Nephron progenitor cell (in vitro differentiated cells): ENCODE measurements at regions not wholly inside any gene's neighbourhood (a gene's known extent, or its start where the extent isn't known, plus 50 kb on each side); places are given as distances from the start of the nearest gene placed in this dataset.

ENCODE experiments used
- DNase-seq: peaks from one replicate; pipeline ENCODE4 v3.0.0; 2021
- H3K27ac Mint-ChIP-seq: 2 replicates; pipeline ENCODE4 v1.8.0; 2021; ENCODE audit warnings: mild to moderate bottlenecking, moderate library complexity, mixed read lengths
- H3K27me3 Mint-ChIP-seq: 2 replicates; pipeline ENCODE4 v1.8.0; 2021; ENCODE audit warnings: mild to moderate bottlenecking, low read depth, mixed read lengths; ENCODE audit not compliant: poor library complexity
- H3K36me3 Mint-ChIP-seq: 2 replicates; pipeline ENCODE4 v1.8.0; 2021; ENCODE audit warnings: low read depth, mixed read lengths
- H3K4me1 Mint-ChIP-seq: 2 replicates; pipeline ENCODE4 v1.8.0; 2021; ENCODE audit warnings: mixed read lengths
- H3K4me3 Mint-ChIP-seq: 2 replicates; pipeline ENCODE4 v1.8.0; 2021; ENCODE audit warnings: mild to moderate bottlenecking, moderate library complexity, mixed read lengths
- H3K9me3 Mint-ChIP-seq: 2 replicates; pipeline ENCODE4 v1.8.0; 2021; ENCODE audit warnings: mild to moderate bottlenecking, moderate library complexity, mixed read lengths
- TF ChIP-seq, protein P1 (sequence below): fragments of 200-600 bp; sonication (generic); IDR thresholded peaks from 2 replicates; pipeline ENCODE4 v1.5.0; 2021; ENCODE audit warnings: antibody characterized with exemption

DNA sequence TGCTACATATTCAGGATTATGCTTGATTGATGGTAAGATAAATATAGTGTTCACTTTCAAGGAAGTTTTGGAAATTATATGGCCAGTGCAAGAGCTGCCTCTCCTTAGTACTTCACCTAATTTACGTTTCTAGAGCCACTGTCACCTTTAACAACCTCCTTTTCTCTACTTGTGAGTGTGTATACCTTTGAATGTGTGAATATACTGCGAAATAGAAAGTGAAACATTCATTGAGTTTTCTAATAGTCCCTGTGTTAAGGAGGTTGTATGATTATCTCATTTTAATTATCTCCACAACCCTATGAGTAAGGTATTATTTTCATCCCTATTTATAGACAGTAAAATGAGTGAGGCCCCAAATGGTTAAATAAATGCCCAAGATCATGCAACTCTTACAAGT is 1050.5 kb downstream of the XPNPEP1 start:
- H3K4me3 Mint-ChIP-seq: no peak overlapping the region
- TF ChIP-seq, protein P1, sequence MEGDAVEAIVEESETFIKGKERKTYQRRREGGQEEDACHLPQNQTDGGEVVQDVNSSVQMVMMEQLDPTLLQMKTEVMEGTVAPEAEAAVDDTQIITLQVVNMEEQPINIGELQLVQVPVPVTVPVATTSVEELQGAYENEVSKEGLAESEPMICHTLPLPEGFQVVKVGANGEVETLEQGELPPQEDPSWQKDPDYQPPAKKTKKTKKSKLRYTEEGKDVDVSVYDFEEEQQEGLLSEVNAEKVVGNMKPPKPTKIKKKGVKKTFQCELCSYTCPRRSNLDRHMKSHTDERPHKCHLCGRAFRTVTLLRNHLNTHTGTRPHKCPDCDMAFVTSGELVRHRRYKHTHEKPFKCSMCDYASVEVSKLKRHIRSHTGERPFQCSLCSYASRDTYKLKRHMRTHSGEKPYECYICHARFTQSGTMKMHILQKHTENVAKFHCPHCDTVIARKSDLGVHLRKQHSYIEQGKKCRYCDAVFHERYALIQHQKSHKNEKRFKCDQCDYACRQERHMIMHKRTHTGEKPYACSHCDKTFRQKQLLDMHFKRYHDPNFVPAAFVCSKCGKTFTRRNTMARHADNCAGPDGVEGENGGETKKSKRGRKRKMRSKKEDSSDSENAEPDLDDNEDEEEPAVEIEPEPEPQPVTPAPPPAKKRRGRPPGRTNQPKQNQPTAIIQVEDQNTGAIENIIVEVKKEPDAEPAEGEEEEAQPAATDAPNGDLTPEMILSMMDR: no peak
- peaks cover 5% of the 10 kb centered on the region for H3K4me1 Mint-ChIP-seq
- H3K9me3 Mint-ChIP-seq: no peaks in the 10 kb centered on the region
- H3K27ac Mint-ChIP-seq: no peak overlapping the region
- H3K27me3 Mint-ChIP-seq: no peaks in the 10 kb centered on the region
- no peaks in the 10 kb centered on the region for H3K36me3 Mint-ChIP-seq
- DNase-seq: no peak

DNA sequence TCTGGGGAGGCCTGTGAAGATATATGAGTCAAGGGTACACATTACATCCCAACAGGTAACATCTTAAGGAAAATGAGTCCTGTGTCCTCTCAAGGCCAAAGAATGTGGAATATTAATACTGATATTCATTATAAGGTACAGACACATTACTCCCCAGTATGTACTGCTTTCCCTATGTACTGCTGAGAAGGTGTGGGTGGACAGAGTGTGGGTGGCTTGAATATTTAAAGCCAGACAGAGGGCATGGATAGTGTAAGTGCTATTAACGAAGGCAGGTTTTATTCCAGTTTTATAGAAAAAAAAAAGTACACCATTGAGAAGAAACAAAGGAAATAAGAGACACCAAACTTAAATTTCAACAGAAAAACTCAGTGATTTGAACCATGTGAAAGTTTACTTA is 1054.4 kb downstream of the XPNPEP1 start:
- Mint-ChIP-seq H3K9me3 (no peaks in the 10 kb centered on the region), H3K4me1 (peaks cover 6% of the 10 kb centered on the region), H3K36me3 (no peaks in the 10 kb centered on the region), H3K4me3 (no peak overlapping the region), H3K27me3 (peaks cover 4% of the 10 kb centered on the region), H3K27ac (no peak overlapping the region)
- TF ChIP-seq, protein P1: no peak
- DNase-seq: no peak

DNA sequence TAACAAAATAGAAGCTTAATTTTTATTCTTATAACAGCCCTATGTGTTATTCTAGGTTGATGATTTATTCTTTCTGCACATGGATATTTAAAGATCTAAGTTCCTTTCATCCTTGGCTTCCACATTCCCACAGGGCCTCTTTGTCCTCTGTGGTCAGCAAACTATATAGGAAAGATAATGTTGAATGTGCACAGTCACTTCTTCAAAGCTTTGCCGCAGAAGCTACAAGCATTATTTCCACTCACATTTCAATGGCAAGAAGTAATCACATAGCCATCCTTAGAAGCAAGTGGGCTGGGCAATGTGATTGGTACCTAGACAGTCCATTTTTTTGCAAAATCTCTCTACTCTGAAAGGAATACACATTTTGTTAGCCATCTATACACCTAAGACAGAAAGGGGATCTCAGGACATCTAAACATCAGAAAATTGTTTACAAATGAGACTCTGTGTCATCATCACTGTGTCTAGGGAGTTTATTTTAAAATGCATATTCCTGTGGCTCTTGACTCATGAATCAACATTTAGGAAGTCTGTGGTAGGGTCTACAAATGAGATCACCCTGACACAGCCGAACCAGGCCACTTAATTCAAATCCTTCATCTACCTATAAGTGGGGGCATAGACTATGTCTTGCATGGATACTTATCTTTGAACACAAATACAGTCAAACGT is 1060.5 kb downstream of the XPNPEP1 start:
- Mint-ChIP-seq H3K27me3 (peaks cover 4% of the 10 kb centered on the region), H3K36me3 (no peaks in the 10 kb centered on the region), H3K9me3 (peaks cover 4% of the 10 kb centered on the region), H3K4me1 (peaks cover 8% of the 10 kb centered on the region), H3K27ac (no peak overlapping the region), H3K4me3 (no peak overlapping the region)
- DNase-seq: no peak
- TF ChIP-seq, protein P1: no peak

DNA sequence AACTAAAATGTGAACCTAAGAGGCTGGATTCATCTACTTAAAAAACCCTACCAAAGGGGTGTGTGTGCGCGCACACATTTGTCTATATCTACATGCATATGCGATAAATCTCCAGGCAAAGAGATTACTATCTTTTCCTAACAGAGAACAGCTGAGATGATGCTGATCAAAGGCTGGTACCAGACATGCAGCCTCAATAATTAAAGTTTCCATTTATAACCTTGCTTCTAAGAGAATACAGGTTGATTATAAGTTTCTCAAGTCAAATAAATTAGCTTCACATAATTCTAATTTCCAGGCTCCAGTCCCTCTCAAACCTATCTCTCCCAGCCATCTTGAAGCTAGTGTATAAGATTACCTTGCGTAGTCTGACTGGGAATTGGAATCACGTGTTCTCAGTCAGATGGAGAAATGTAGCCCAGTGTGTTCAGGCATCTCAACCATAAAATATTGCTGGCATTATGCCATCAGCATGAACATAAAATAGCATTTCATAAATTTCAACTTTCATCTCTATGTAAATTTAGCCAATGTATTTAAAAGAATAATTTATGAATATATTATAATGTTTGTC is 1062.0 kb downstream of the XPNPEP1 start:
- TF ChIP-seq, protein P1: no peak
- DNase-seq: no peak
- Mint-ChIP-seq H3K4me1 (peaks cover 8% of the 10 kb centered on the region), H3K27me3 (no peaks in the 10 kb centered on the region), H3K9me3 (peaks cover 4% of the 10 kb centered on the region), H3K36me3 (no peaks in the 10 kb centered on the region), H3K27ac (no peak overlapping the region), H3K4me3 (no peak overlapping the region)

DNA sequence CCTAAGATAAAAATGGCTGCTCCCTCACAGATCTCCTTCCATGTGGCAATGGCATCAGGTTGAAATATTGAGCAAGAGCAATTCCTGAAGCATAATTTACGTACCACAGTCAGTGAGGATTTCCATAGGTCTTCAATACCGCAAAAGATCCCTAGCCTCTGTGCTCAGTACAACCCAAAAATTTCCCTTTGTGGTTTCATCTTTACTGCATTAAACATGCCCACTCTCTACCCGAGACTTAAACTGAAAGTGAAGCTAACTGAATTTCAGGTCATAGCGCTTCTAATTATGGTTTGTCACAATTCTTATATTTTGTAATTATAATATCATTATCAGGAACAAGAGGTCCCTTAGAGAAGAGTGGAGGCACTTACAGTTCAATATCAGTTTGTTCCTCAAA is 1071.1 kb downstream of the XPNPEP1 start:
- Mint-ChIP-seq H3K27me3 (peaks cover 3% of the 10 kb centered on the region), H3K27ac (no peak overlapping the region), H3K36me3 (no peaks in the 10 kb centered on the region), H3K9me3 (no peaks in the 10 kb centered on the region), H3K4me3 (no peak overlapping the region), H3K4me1 (no peaks in the 10 kb centered on the region)
- TF ChIP-seq, protein P1: no peak
- DNase-seq: no peak
